ENCODE measurements at regions not wholly inside any gene's neighbourhood (a gene's known extent, or its start where the extent isn't known, plus 50 kb on each side); places are given as distances from the start of the nearest gene placed in this dataset.

GRCh38 chr9:6068983-6069382 is 53.6 kb upstream of the RANBP6 start:
- DNase-seq (peak in 1 of 2 donors; percentile 11), ATAC-seq (replicated peaks in 1 of 2) (peak; percentile 95 to 99)
- peak overlapping the region; percentile 97 for H3K27ac Mint-ChIP-seq
- no peaks in the 10 kb centered on the region for H3K27me3 Mint-ChIP-seq (ENCODE audit: low read depth)
- peaks cover 1 to 5% of the 10 kb centered on the region in 2 donors for H3K36me3 Mint-ChIP-seq (ENCODE audit: insufficient read depth in 2 of 2)
- H3K4me1 Mint-ChIP-seq (ENCODE audit: low read depth), result peaks cover 14% of the 10 kb centered on the region
- peak overlapping the region; percentile 49 to 81 for H3K4me3 Mint-ChIP-seq
- H3K9me3 Mint-ChIP-seq, result peaks cover 0 to 6% of the 10 kb centered on the region in 2 donors

DNA sequence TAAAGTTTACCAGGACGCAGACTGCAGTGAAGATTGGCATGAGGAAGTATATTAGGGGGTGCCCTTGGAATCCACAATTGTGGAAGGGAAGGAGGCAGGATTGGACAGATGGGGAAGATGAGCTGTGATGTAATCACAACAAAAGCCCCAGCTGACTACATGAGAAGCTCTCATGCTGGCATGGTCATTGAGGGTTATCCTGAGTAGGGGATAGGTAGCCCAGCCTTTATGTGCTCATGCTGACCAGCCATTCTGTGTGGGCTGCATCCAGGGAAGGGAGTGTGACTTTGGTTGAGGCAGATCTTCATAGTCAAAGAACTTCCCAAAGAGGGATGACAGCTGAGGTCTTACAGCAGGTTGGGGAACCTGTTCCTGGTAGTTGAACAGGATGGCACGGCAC is 52.0 kb upstream of the RANBP6 start:
- peaks cover 1% of the 10 kb centered on the region for H3K27me3 Mint-ChIP-seq (ENCODE audit: low read depth)
- H3K4me3 Mint-ChIP-seq, result no peak overlapping the region
- H3K9me3 Mint-ChIP-seq, result peaks cover 0 to 6% of the 10 kb centered on the region in 2 donors
- DNase-seq (no peak), ATAC-seq (replicated peaks in 1 of 2) (no peak)
- peaks cover 14% of the 10 kb centered on the region for H3K4me1 Mint-ChIP-seq (ENCODE audit: low read depth)
- peaks cover 1 to 5% of the 10 kb centered on the region in 2 donors for H3K36me3 Mint-ChIP-seq (ENCODE audit: insufficient read depth in 2 of 2)
- H3K27ac Mint-ChIP-seq, result no peak overlapping the region
